Glutamatergic neuron (in vitro differentiated cells): ENCODE measurements at regions not wholly inside any gene's neighbourhood (a gene's known extent, or its start where the extent isn't known, plus 50 kb on each side); places are given as distances from the start of the nearest gene placed in this dataset.
"Not testable (repeated sequence)": the region's sequence is repeated elsewhere in the genome, so short reads cannot be mapped to it uniquely, and the experiment has no call there.

Source experiments
- DNase-seq: peaks from one replicate; pipeline ENCODE4 v3.0.0; 2022
- H3K27ac Mint-ChIP-seq: one replicate; pipeline ENCODE4 v1.8.0; 2020; ENCODE audit warnings: mild to moderate bottlenecking, mixed read lengths, inconsistent platforms; ENCODE audit not compliant: unreplicated experiment
- H3K27me3 Mint-ChIP-seq: one replicate; pipeline ENCODE4 v1.8.0; 2020; ENCODE audit warnings: mild to moderate bottlenecking, moderate library complexity, mixed read lengths, inconsistent platforms; ENCODE audit not compliant: unreplicated experiment
- H3K36me3 Mint-ChIP-seq: one replicate; pipeline ENCODE4 v1.8.0; 2020; ENCODE audit warnings: mild to moderate bottlenecking, mixed read lengths, inconsistent platforms; ENCODE audit not compliant: unreplicated experiment
- H3K4me1 Mint-ChIP-seq: one replicate; pipeline ENCODE4 v1.8.0; 2020; ENCODE audit warnings: mild to moderate bottlenecking, low read depth, mixed read lengths, inconsistent platforms; ENCODE audit not compliant: unreplicated experiment
- H3K4me3 Mint-ChIP-seq: one replicate; pipeline ENCODE4 v1.8.0; 2020; ENCODE audit warnings: mild to moderate bottlenecking, mixed read lengths, inconsistent platforms; ENCODE audit not compliant: unreplicated experiment
- H3K9me3 Mint-ChIP-seq: one replicate; pipeline ENCODE4 v1.8.0; 2020; ENCODE audit warnings: mild to moderate bottlenecking, moderate library complexity, mixed read lengths, inconsistent platforms; ENCODE audit not compliant: unreplicated experiment
- TF ChIP-seq, protein P1 (sequence below): fragments of 200-600 bp; sonication (generic); IDR thresholded peaks from one replicate; pipeline ENCODE4 v1.5.0; 2021; ENCODE audit not compliant: partially characterized antibody, unreplicated experiment

DNA sequence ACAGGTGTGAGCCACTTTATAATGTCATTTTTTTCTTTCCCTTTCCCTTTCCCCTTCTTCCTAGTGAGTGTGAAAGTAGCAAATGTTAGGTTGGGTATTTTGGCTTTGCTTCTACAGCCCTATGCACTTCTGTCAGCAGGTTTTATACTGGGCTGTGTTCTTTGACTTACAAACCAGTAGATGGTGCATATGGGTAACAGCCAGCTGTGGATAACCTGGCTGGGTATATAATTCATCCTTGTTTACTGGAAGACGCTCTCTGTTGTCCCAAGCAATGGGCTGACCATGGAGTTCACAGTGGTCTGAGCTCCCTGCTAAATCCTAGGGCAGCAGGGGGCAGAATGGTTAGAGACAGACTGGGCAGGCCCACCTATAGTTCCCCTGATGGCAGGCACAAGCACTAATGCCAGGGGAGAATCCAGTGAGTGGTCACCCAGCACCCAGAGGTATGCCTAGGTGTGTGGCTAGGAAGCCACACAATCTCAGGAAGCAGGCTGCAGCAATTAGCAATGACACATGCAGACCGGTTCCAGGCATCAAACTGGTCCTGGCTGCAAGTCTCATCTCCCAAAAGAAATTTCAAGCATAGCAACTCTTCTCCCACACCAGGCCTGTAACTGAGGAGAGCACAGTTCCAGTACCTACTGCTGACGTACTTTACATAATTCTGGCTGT is 592.7 kb upstream of the MAN1A1 start:
- H3K27ac Mint-ChIP-seq: no peak overlapping the region
- H3K27me3 Mint-ChIP-seq: no peaks in the 10 kb centered on the region
- no peaks in the 10 kb centered on the region for H3K9me3 Mint-ChIP-seq
- TF ChIP-seq, protein P1, sequence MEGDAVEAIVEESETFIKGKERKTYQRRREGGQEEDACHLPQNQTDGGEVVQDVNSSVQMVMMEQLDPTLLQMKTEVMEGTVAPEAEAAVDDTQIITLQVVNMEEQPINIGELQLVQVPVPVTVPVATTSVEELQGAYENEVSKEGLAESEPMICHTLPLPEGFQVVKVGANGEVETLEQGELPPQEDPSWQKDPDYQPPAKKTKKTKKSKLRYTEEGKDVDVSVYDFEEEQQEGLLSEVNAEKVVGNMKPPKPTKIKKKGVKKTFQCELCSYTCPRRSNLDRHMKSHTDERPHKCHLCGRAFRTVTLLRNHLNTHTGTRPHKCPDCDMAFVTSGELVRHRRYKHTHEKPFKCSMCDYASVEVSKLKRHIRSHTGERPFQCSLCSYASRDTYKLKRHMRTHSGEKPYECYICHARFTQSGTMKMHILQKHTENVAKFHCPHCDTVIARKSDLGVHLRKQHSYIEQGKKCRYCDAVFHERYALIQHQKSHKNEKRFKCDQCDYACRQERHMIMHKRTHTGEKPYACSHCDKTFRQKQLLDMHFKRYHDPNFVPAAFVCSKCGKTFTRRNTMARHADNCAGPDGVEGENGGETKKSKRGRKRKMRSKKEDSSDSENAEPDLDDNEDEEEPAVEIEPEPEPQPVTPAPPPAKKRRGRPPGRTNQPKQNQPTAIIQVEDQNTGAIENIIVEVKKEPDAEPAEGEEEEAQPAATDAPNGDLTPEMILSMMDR: no peak
- H3K36me3 Mint-ChIP-seq: no peaks in the 10 kb centered on the region
- no peak overlapping the region for H3K4me3 Mint-ChIP-seq
- DNase-seq: no peak
- H3K4me1 Mint-ChIP-seq: no peaks in the 10 kb centered on the region

DNA sequence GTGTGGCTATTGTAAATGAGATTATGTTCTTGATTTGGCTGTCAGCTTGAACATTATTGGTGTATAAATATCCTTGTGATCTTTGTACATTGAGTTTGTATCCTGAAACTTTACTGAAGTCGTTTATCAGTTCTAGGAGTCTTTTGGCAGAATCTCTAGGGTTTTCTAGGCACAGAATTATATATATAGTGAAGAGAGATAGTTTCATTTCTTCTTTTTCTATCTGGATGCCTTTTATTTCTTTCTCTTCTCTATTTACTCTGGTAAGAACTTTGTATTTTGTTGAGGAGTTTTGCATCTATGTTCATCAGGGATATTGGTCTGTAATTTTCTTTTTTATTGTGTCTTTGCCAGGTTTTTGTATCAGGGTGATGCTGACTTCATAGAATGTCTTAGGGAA is 589.2 kb upstream of the MAN1A1 start:
- no peak overlapping the region for H3K4me3 Mint-ChIP-seq
- H3K4me1 Mint-ChIP-seq: no peaks in the 10 kb centered on the region
- no peaks in the 10 kb centered on the region for H3K27me3 Mint-ChIP-seq
- H3K9me3 Mint-ChIP-seq: no peaks in the 10 kb centered on the region
- H3K27ac Mint-ChIP-seq: no peak overlapping the region
- H3K36me3 Mint-ChIP-seq: no peaks in the 10 kb centered on the region
- TF ChIP-seq, protein P1: no peak
- DNase-seq: no peak

DNA sequence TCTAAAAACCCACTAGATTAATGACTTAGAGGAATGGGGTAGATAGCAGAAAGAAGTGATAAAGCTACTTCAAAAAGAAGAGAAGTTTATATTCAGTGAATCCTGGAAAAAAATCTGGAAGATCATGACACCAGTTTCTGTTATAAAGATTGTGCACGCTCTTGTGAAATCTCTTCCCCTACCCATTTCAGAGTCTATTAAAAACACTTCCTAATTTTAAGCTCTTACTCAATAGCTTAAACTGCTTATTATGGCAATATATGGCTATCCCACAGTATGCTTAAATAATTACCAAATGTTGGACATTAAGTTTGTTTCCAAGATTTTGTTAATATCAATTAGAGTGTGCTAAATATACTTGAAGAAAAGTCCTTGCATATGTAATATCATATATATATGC is 585.3 kb upstream of the MAN1A1 start:
- TF ChIP-seq, protein P1: no peak
- H3K4me1 Mint-ChIP-seq: no peaks in the 10 kb centered on the region
- no peaks in the 10 kb centered on the region for H3K27me3 Mint-ChIP-seq
- H3K9me3 Mint-ChIP-seq: no peaks in the 10 kb centered on the region
- no peak overlapping the region for H3K4me3 Mint-ChIP-seq
- H3K27ac Mint-ChIP-seq: no peak overlapping the region
- DNase-seq: no peak
- no peaks in the 10 kb centered on the region for H3K36me3 Mint-ChIP-seq

DNA sequence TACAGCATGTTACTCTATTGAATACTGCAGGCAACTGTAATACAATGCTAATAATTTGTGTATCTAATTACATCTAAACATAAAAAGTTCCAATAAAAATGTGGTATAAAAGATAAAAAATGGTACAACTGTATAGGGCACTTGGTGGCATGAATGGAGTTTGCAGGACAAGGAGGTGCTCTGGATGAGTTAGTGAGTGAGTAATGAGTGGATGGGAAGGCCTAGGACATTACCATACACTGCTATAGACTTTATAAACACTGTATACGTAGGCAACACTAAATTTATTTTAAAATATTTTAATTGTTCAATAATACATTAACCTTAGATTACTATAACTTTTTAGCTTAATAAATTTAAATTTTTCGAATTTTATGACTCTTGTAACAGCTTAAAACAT is 579.6 kb upstream of the MAN1A1 start:
- TF ChIP-seq, protein P1: no peak

DNA sequence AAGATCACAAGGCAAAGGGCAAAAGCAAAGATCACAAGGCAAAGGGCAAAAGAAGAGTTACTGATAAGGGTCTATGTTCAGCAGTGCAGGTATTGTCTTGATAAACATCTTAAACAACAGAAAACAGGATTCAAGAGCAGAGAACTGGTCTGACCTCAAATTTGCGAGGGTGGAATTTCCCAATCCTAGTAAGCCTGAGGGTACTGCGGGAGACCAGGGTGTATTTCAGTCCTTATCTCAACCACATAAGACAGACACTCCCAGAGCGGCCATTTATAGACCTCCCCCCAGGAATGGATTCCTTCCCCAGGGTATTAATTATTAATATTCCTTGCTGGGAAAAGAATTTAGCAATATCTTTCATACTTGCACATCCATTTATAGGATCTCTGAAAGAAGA is 575.3 kb upstream of the MAN1A1 start:
- H3K4me1 Mint-ChIP-seq, DNase-seq, H3K27me3 Mint-ChIP-seq, H3K27ac Mint-ChIP-seq, H3K9me3 Mint-ChIP-seq, H3K4me3 Mint-ChIP-seq: not testable (repeated sequence)
- peaks cover 32% of the 10 kb centered on the region for H3K36me3 Mint-ChIP-seq

More for the DNA sequence above, 579.6 kb upstream of the MAN1A1 start:
- no peak overlapping the region for H3K27ac Mint-ChIP-seq
- peaks cover 4% of the 10 kb centered on the region for H3K9me3 Mint-ChIP-seq
- no peak overlapping the region for H3K4me3 Mint-ChIP-seq
- peaks cover 15% of the 10 kb centered on the region for H3K36me3 Mint-ChIP-seq
- H3K27me3 Mint-ChIP-seq: no peaks in the 10 kb centered on the region
- no peak for DNase-seq
- no peaks in the 10 kb centered on the region for H3K4me1 Mint-ChIP-seq
